Tibial nerve (tissue), 4 donors: ENCODE measurements at regions not wholly inside any gene's neighbourhood (a gene's known extent, or its start where the extent isn't known, plus 50 kb on each side); places are given as distances from the start of the nearest gene placed in this dataset.

ENCODE experiments used
- EP300 ChIP-seq, 2 donors: sonication (generic); formaldehyde crosslinking; IDR thresholded peaks; one replicate each; pipeline ENCODE4 v1.6.1; 2017; ENCODE audit warnings: antibody characterized with exemption in 2 of 2, mild to moderate bottlenecking in 1 of 2
- POLR2A ChIP-seq, 2 donors: fragments of 450-650 bp; IDR thresholded peaks; one replicate each; pipeline ENCODE4 v1.6.1; 2017; ENCODE audit warnings: antibody characterized with exemption in 2 of 2, mild to moderate bottlenecking in 2 of 2, moderate library complexity in 2 of 2
- TF ChIP-seq, protein P1 (sequence below), 5 experiments: fragments of 200-600 bp in 3 of 5; fragments of 450-650 bp in 2 of 5; sonication (generic) in 3 of 5; IDR thresholded peaks; one replicate each; pipeline ENCODE4 v1.5.1; 2016 to 2019; ENCODE audit warnings: antibody characterized with exemption in 5 of 5, mild to moderate bottlenecking in 3 of 5, moderate library complexity in 2 of 5

DNA sequence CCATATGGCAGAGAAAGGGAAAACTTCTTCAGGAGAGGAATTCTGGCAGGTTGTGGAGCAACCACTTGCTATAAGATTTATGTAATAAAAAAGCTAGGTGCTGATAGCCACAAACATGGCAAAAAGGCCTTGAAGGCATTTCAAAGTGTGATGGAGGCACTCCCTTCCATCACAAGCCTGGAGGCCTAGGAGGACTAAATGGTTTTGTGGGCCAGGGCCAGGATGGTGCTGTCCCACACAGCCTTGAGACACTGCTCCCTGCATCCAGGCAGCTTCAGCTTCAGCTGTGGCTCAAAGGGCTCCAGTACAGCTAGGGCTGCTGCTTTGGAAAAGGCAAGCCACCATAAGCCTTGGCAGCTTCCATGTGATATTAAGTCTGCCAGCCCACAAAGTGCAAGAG is 632.8 kb downstream of the BRINP1 start:
- TF ChIP-seq, protein P1, sequence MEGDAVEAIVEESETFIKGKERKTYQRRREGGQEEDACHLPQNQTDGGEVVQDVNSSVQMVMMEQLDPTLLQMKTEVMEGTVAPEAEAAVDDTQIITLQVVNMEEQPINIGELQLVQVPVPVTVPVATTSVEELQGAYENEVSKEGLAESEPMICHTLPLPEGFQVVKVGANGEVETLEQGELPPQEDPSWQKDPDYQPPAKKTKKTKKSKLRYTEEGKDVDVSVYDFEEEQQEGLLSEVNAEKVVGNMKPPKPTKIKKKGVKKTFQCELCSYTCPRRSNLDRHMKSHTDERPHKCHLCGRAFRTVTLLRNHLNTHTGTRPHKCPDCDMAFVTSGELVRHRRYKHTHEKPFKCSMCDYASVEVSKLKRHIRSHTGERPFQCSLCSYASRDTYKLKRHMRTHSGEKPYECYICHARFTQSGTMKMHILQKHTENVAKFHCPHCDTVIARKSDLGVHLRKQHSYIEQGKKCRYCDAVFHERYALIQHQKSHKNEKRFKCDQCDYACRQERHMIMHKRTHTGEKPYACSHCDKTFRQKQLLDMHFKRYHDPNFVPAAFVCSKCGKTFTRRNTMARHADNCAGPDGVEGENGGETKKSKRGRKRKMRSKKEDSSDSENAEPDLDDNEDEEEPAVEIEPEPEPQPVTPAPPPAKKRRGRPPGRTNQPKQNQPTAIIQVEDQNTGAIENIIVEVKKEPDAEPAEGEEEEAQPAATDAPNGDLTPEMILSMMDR (IDR thresholded peaks at IDR 0.05): no peak
- TF ChIP-seq POLR2A (IDR thresholded peaks at IDR 0.05): no peak
- TF ChIP-seq EP300 (IDR thresholded peaks at IDR 0.05): no peak
